Ovary (tissue), 7 donors: ENCODE measurements at regions not wholly inside any gene's neighbourhood (a gene's known extent, or its start where the extent isn't known, plus 50 kb on each side); places are given as distances from the start of the nearest gene placed in this dataset.

Source experiments
- DNase-seq, 5 donors: peaks; one replicate each; pipeline ENCODE4 v3.0.0-alpha.2; 2019 to 2020
- H3K27ac ChIP-seq, 2 donors: fragments of 200-600 bp; one replicate each; pipeline versions ENCODE4 v1.5.1 to v1.8.0; 2019 to 2022
- H3K27me3 ChIP-seq: fragments of 200-600 bp; one replicate; pipeline ENCODE4 v1.8.0; 2022
- H3K36me3 ChIP-seq: fragments of 200-600 bp; sonication (generic); one replicate; pipeline ENCODE4 v1.5.1; 2019
- H3K4me1 ChIP-seq: one replicate; pipeline ENCODE4 v1.8.1; 2013; ENCODE audit warnings: mild to moderate bottlenecking, moderate library complexity; ENCODE audit not compliant: insufficient read depth
- H3K4me3 ChIP-seq: fragments of 200-600 bp; sonication (generic); one replicate; pipeline ENCODE4 v1.5.1; 2017
- H3K9me3 ChIP-seq, 2 donors: fragments of 200-600 bp in 1 of 2; sonication (generic) in 1 of 2; one replicate each; pipeline versions ENCODE4 v1.5.1 to v1.8.1; 2013 to 2019; ENCODE audit warnings: mild to moderate bottlenecking in 1 of 2, moderate library complexity in 1 of 2
- CTCF ChIP-seq, 3 donors: fragments of 450-650 bp in 2 of 3; fragments of 200-600 bp in 1 of 3; IDR thresholded peaks; one replicate each; pipeline versions ENCODE4 v1.5.1 to v1.8.0; 2016 to 2022; ENCODE audit warnings: antibody characterized with exemption in 3 of 3, mild to moderate bottlenecking in 1 of 3
- EP300 ChIP-seq: sonication (generic); formaldehyde crosslinking; IDR thresholded peaks from one replicate; pipeline ENCODE4 v1.6.1; 2017; ENCODE audit warnings: antibody characterized with exemption
- POLR2A ChIP-seq: fragments of 450-650 bp; IDR thresholded peaks from one replicate; pipeline ENCODE4 v1.6.1; 2017; ENCODE audit warnings: antibody characterized with exemption, mild to moderate bottlenecking, moderate library complexity
- WGBS, 3 donors: extraction: QIAGEN DNeasy Blood & Tissue Kit in 1 of 3; methylation state at CpG; one replicate each; pipeline versions ENCODE4 v1.1.5 to v1.1.7; 2013 to 2017; 5-methylcytosine and 5-hydroxymethylcytosine counted together
- intact Hi-C, 4 donors: fragments of 100-400 bp; cut with DNase I; formaldehyde crosslinking; loops; one replicate each; pipeline versions ENCODE4 v1.11.0 to v1.15.1; 2022 to 2023
- donor health status: DM: no; HTN: no; CAD: no; lungs with moderate emphysema.
- donor health status: DM: no; HTN: no; CAD: no.
- donor health status: Bipolar disorder and iron deficiency.
- donor health status: DM: no; HTN: no; CAD: no.
- donor health status: DM: yes; HTN: yes; CAD: no.

GRCh38 chr6:104600639-104600931 is 259.1 kb downstream of the HACE1 start:
- WGBS, 3 donors, result 16 to 44% (median 36%) methylated on average over 2 of the region's 2 CpGs
- no peaks in the 10 kb centered on the region for H3K9me3 ChIP-seq
- no peaks in the 10 kb centered on the region for H3K36me3 ChIP-seq
- DNase-seq, result no peak
- H3K4me1 ChIP-seq, result peaks cover 5% of the 10 kb centered on the region
- no peak overlapping the region for H3K4me3 ChIP-seq
- H3K27me3 ChIP-seq, result no peaks in the 10 kb centered on the region
- TF ChIP-seq EP300, result no peak
- no peak for TF ChIP-seq CTCF (IDR thresholded peaks at IDR 0.05)
- TF ChIP-seq POLR2A, result no peak
- intact Hi-C loops, result no loop called here
- no peak overlapping the region for H3K27ac ChIP-seq

GRCh38 chr6:104599821-104600638 is 259.7 kb downstream of the HACE1 start:
- intact Hi-C loops, result no loop called here
- 43 to 64% (median 46%) methylated on average over 3 of the region's 3 CpGs for WGBS, 3 donors
- TF ChIP-seq EP300 (no peak), POLR2A (no peak), CTCF (IDR thresholded peaks at IDR 0.05) (no peak)
- H3K4me1 ChIP-seq, result peaks cover 5% of the 10 kb centered on the region
- no peak overlapping the region for H3K27ac ChIP-seq
- no peaks in the 10 kb centered on the region for H3K27me3 ChIP-seq
- no peak overlapping the region for H3K4me3 ChIP-seq
- DNase-seq, result no peak
- H3K9me3 ChIP-seq, result no peaks in the 10 kb centered on the region
- no peaks in the 10 kb centered on the region for H3K36me3 ChIP-seq

GRCh38 chr6:104597541-104598050 is 262.1 kb downstream of the HACE1 start:
- 74 to 78% (median 76%) methylated on average over 4 of the region's 4 CpGs for WGBS, 3 donors
- no peak for DNase-seq
- no peak overlapping the region for H3K27ac ChIP-seq
- TF ChIP-seq EP300, result no peak
- TF ChIP-seq CTCF (IDR thresholded peaks at IDR 0.05), result no peak
- no peak for TF ChIP-seq POLR2A
- H3K4me3 ChIP-seq, result no peak overlapping the region
- intact Hi-C loops, result no loop called here
- no peaks in the 10 kb centered on the region for H3K36me3 ChIP-seq
- H3K27me3 ChIP-seq, result no peaks in the 10 kb centered on the region
- H3K9me3 ChIP-seq, result no peaks in the 10 kb centered on the region
- H3K4me1 ChIP-seq, result peaks cover 5% of the 10 kb centered on the region

- WGBS, 3 donors, result 83 to 89% (median 85%) methylated on average over 1 of the region's 1 CpG
- intact Hi-C loops, result no loop called here
- H3K4me1 ChIP-seq, result peaks cover 1% of the 10 kb centered on the region
- H3K27ac ChIP-seq, result no peak overlapping the region
- no peak for DNase-seq
- H3K4me3 ChIP-seq, result no peak overlapping the region
- H3K27me3 ChIP-seq, result no peaks in the 10 kb centered on the region
- no peaks in the 10 kb centered on the region for H3K9me3 ChIP-seq
- TF ChIP-seq CTCF (IDR thresholded peaks at IDR 0.05) (no peak), EP300 (no peak), POLR2A (no peak)
- H3K36me3 ChIP-seq, result no peaks in the 10 kb centered on the region
Measured at GRCh38 chr6:104596091-104596490, 263.6 kb downstream of the HACE1 start.
